GM12878 (cell line): ENCODE measurements at regions not wholly inside any gene's neighbourhood (a gene's known extent, or its start where the extent isn't known, plus 50 kb on each side); places are given as distances from the start of the nearest gene placed in this dataset.

ENCODE experiments used
- ATAC-seq: fragments of 200-7000 bp; cut with Tn5 transposase; 3 replicates; pipeline ENCODE4 v1.9.1; 2020; ENCODE audit warnings: mild to moderate bottlenecking, moderate library complexity
- BruUV-seq: library from RNA; stranded (reverse); fragments of 400-500 nt; replicated peaks from 2 replicates; lab custom pipeline; 2021; lab: Mats Ljungman, UMichigan
- CTCF ChIA-PET: fragments of 300-600 bp; sonication (Branson Sonifier 250); formaldehyde crosslinking; extraction: SDS; loops from one replicate; lab custom pipeline; 2021; ENCODE audit warnings: inconsistent platforms; lab: Yijun Ruan, JAX
- POLR2A ChIA-PET: fragments of 350-600 bp; formaldehyde crosslinking; extraction: SDS; loops from one replicate; lab custom pipeline; 2021; ENCODE audit warnings: inconsistent platforms; lab: Charles Lee
- RAD21 ChIA-PET: fragments of 300-600 bp; sonication (Branson Sonifier 250); formaldehyde crosslinking; loops from one replicate; lab custom pipeline; 2023; ENCODE audit warnings: antibody characterized with exemption; ENCODE audit not compliant: unreplicated experiment; lab: Charles Lee
- SMC1A ChIA-PET: fragments of 300-600 bp; sonication (Branson Sonifier 250); formaldehyde crosslinking; loops from one replicate; lab custom pipeline; 2023; ENCODE audit not compliant: unreplicated experiment, uncharacterized antibody; lab: Charles Lee
- DNase-seq: peaks from one replicate; pipeline ENCODE4 v3.0.0-alpha.2; 2011; ENCODE audit warnings: low read depth, low spot score
- FAIRE-seq: peaks from 3 replicates; lab custom pipeline; 2011; peaks lifted over from hg19 to GRCh38; lab: Jason Lieb, UNC
- H2AFZ ChIP-seq: 2 replicates; pipeline ENCODE4 v1.6.0; 2011; ENCODE audit warnings: low read depth, low read length, control low read depth; ENCODE audit not compliant: control insufficient read depth
- H3K27ac ChIP-seq: 2 replicates; pipeline ENCODE4 v1.5.1; 2011; ENCODE audit warnings: control low read depth; ENCODE audit not compliant: control insufficient read depth, insufficient read depth
- H3K27me3 ChIP-seq, 2 experiments: replicated peaks in 1 of 2; 2 replicates each; pipeline versions ENCODE4 v1.6.0 to v1.6.1; 2011; ENCODE audit warnings: low read length in 1 of 2; ENCODE audit not compliant: control insufficient read depth in 2 of 2, insufficient read depth in 2 of 2
- H3K36me3 ChIP-seq, 2 experiments: 2 replicates each; pipeline ENCODE4 v1.5.1; 2011; ENCODE audit warnings: low read length in 1 of 2; ENCODE audit not compliant: control insufficient read depth in 2 of 2, insufficient read depth in 2 of 2
- H3K4me1 ChIP-seq: 2 replicates; pipeline ENCODE4 v1.6.1; 2011; ENCODE audit warnings: mild to moderate bottlenecking, low read length, moderate library complexity, mixed read lengths; ENCODE audit not compliant: control insufficient read depth, insufficient read depth
- H3K4me2 ChIP-seq: 2 replicates; pipeline ENCODE4 v1.6.0; 2011; ENCODE audit warnings: control low read depth; ENCODE audit not compliant: control insufficient read depth, insufficient read depth
- H3K4me3 ChIP-seq: fragments of 200-600 bp; sonication (generic); 2 replicates; pipeline ENCODE4 v1.5.1; 2016
- H3K79me2 ChIP-seq: 2 replicates; pipeline ENCODE4 v1.6.0; 2011; ENCODE audit warnings: low read length; ENCODE audit not compliant: control insufficient read depth, insufficient read depth
- H3K9ac ChIP-seq: 2 replicates; pipeline ENCODE4 v1.8.0; 2011; ENCODE audit warnings: low read length, control low read depth, mixed read lengths; ENCODE audit not compliant: control insufficient read depth, insufficient read depth
- H3K9me3 ChIP-seq: replicated peaks from 3 replicates; pipeline ENCODE4 v1.5.1; 2011; ENCODE audit warnings: mild to moderate bottlenecking, low read length; ENCODE audit not compliant: control insufficient read depth, insufficient read depth
- H4K20me1 ChIP-seq: 2 replicates; pipeline ENCODE4 v1.6.0; 2011; ENCODE audit not compliant: control insufficient read depth, insufficient read depth
- BHLHE40 ChIP-seq, 2 experiments: fragments of 450-650 bp in 1 of 2; IDR thresholded peaks; 2 replicates each; pipeline ENCODE4 v1.6.1; 2011 to 2017; ENCODE audit warnings: low read depth in 2 of 2, borderline replicate concordance in 1 of 2, improper control_type of control experiment in 1 of 2, low read length in 1 of 2, mild to moderate bottlenecking in 1 of 2
- HDAC6 ChIP-seq: fragments of 200-600 bp; sonication (generic); IDR thresholded peaks from one replicate; pipeline ENCODE4 v1.8.0; 2017; ENCODE audit warnings: antibody characterized with exemption; ENCODE audit not compliant: unreplicated experiment
- MXI1 ChIP-seq: fragments of 150-350 bp; IDR thresholded peaks from 2 replicates; pipeline ENCODE4 v1.6.1; 2011; ENCODE audit warnings: low read depth, mild to moderate bottlenecking, inconsistent platforms, low read length, improper control_type of control experiment
- WGBS: methylation state at CpG from one replicate; pipeline ENCODE4 v1.1.6; 2016; ENCODE audit warnings: low lambda C conversion rate; ENCODE audit not compliant: insufficient replicate concordance, insufficient coverage; ENCODE audit errors: missing lambda C conversion rate; 5-methylcytosine and 5-hydroxymethylcytosine counted together
- in situ Hi-C: fragments of 300-500 bp; cut with MboI; formaldehyde crosslinking; loops from 9 replicates; pipeline ENCODE4 v1.14.3; 2018; ENCODE audit warnings: mixed read lengths
- intact Hi-C: fragments of 100-400 bp; cut with micrococcal nuclease; formaldehyde crosslinking; loops from one replicate; pipeline ENCODE4 v1.14.2; 2022; ENCODE audit not compliant: unreplicated experiment
- TF ChIP-seq, protein P1 (sequence below): IDR thresholded peaks from 2 replicates; pipeline ENCODE4 v1.6.1; 2012; ENCODE audit warnings: improper control_type of control experiment, low read depth, low read length; ENCODE audit not compliant: insufficient replicate concordance
- TF ChIP-seq, protein P2 (sequence below): IDR thresholded peaks from 2 replicates; pipeline ENCODE4 v1.6.1; 2012; ENCODE audit warnings: low read depth, low read length, improper control_type of control experiment
- TF ChIP-seq, protein P3 (sequence below): fragments of 450-650 bp; IDR thresholded peaks from 2 replicates; pipeline ENCODE4 v1.6.1; 2017; ENCODE audit warnings: mild to moderate bottlenecking, moderate library complexity

DNA sequence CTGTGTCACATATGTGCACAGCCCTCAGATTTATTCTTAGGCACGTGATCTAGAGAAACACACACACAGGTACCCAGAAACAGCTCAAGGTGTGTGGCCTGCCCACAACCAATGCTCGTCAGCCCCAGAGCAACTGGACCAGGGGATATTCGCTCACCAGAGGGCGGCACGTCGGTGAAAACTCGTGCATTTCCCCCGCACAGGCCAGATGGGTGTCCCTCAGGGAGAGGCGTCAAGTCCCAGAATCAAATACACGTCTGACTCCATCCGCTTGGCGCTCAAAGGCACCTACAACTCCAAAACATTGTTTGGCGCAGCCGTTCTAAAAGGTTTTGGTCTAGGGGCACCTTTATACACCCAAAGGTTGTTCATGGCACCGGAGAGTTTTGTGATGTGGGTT lies 429.0 kb downstream of the BRD1 start:
- no peaks in the 10 kb centered on the region for H3K27me3 ChIP-seq
- no peaks in the 10 kb centered on the region for H3K4me1 ChIP-seq
- DNase-seq (no peak), ATAC-seq (no peak), FAIRE-seq (no peak)
- no peak overlapping the region for H3K4me2 ChIP-seq
- no peak overlapping the region for H2AFZ ChIP-seq
- H3K4me3 ChIP-seq: no peak overlapping the region
- WGBS: 53% methylated on average over 15 of the region's 15 CpGs
- H3K9ac ChIP-seq: no peak overlapping the region
- ChIA-PET POLR2A (no interaction called here), SMC1A (no interaction called here), CTCF (no interaction called here), RAD21 (no interaction called here)
- TF ChIP-seq, protein P1, sequence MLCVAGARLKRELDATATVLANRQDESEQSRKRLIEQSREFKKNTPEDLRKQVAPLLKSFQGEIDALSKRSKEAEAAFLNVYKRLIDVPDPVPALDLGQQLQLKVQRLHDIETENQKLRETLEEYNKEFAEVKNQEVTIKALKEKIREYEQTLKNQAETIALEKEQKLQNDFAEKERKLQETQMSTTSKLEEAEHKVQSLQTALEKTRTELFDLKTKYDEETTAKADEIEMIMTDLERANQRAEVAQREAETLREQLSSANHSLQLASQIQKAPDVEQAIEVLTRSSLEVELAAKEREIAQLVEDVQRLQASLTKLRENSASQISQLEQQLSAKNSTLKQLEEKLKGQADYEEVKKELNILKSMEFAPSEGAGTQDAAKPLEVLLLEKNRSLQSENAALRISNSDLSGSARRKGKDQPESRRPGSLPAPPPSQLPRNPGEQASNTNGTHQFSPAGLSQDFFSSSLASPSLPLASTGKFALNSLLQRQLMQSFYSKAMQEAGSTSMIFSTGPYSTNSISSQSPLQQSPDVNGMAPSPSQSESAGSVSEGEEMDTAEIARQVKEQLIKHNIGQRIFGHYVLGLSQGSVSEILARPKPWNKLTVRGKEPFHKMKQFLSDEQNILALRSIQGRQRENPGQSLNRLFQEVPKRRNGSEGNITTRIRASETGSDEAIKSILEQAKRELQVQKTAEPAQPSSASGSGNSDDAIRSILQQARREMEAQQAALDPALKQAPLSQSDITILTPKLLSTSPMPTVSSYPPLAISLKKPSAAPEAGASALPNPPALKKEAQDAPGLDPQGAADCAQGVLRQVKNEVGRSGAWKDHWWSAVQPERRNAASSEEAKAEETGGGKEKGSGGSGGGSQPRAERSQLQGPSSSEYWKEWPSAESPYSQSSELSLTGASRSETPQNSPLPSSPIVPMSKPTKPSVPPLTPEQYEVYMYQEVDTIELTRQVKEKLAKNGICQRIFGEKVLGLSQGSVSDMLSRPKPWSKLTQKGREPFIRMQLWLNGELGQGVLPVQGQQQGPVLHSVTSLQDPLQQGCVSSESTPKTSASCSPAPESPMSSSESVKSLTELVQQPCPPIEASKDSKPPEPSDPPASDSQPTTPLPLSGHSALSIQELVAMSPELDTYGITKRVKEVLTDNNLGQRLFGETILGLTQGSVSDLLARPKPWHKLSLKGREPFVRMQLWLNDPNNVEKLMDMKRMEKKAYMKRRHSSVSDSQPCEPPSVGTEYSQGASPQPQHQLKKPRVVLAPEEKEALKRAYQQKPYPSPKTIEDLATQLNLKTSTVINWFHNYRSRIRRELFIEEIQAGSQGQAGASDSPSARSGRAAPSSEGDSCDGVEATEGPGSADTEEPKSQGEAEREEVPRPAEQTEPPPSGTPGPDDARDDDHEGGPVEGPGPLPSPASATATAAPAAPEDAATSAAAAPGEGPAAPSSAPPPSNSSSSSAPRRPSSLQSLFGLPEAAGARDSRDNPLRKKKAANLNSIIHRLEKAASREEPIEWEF: no peak
- TF ChIP-seq, protein P2, sequence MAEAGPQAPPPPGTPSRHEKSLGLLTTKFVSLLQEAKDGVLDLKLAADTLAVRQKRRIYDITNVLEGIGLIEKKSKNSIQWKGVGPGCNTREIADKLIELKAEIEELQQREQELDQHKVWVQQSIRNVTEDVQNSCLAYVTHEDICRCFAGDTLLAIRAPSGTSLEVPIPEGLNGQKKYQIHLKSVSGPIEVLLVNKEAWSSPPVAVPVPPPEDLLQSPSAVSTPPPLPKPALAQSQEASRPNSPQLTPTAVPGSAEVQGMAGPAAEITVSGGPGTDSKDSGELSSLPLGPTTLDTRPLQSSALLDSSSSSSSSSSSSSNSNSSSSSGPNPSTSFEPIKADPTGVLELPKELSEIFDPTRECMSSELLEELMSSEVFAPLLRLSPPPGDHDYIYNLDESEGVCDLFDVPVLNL: no peak
- TF ChIP-seq, protein P3, sequence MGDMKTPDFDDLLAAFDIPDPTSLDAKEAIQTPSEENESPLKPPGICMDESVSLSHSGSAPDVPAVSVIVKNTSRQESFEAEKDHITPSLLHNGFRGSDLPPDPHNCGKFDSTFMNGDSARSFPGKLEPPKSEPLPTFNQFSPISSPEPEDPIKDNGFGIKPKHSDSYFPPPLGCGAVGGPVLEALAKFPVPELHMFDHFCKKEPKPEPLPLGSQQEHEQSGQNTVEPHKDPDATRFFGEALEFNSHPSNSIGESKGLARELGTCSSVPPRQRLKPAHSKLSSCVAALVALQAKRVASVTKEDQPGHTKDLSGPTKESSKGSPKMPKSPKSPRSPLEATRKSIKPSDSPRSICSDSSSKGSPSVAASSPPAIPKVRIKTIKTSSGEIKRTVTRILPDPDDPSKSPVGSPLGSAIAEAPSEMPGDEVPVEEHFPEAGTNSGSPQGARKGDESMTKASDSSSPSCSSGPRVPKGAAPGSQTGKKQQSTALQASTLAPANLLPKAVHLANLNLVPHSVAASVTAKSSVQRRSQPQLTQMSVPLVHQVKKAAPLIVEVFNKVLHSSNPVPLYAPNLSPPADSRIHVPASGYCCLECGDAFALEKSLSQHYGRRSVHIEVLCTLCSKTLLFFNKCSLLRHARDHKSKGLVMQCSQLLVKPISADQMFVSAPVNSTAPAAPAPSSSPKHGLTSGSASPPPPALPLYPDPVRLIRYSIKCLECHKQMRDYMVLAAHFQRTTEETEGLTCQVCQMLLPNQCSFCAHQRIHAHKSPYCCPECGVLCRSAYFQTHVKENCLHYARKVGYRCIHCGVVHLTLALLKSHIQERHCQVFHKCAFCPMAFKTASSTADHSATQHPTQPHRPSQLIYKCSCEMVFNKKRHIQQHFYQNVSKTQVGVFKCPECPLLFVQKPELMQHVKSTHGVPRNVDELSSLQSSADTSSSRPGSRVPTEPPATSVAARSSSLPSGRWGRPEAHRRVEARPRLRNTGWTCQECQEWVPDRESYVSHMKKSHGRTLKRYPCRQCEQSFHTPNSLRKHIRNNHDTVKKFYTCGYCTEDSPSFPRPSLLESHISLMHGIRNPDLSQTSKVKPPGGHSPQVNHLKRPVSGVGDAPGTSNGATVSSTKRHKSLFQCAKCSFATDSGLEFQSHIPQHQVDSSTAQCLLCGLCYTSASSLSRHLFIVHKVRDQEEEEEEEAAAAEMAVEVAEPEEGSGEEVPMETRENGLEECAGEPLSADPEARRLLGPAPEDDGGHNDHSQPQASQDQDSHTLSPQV: no peak
- TF ChIP-seq HDAC6 (no peak), MXI1 (no peak), BHLHE40 (IDR thresholded peaks at IDR 0.05; ENCODE audit: borderline replicate concordance in 1 of 2, low read depth in 2 of 2, low read length in 1 of 2) (no peak)
- H3K79me2 ChIP-seq: no peaks in the 10 kb centered on the region
- in situ Hi-C loops (no loop called here), intact Hi-C loops (no loop called here)
- no peaks in the 10 kb centered on the region; the same call in 2 of the 3 replicates for H3K9me3 ChIP-seq
- BruUV-seq: no TSS peak
- H4K20me1 ChIP-seq: no peaks in the 10 kb centered on the region
- H3K36me3 ChIP-seq: no peaks in the 10 kb centered on the region
- H3K27ac ChIP-seq: no peak overlapping the region
